H9 (cell line): ENCODE measurements at regions not wholly inside any gene's neighbourhood (a gene's known extent, or its start where the extent isn't known, plus 50 kb on each side); places are given as distances from the start of the nearest gene placed in this dataset.

Source experiments
- DNase-seq: peaks from one replicate; pipeline ENCODE4 v3.0.0-alpha.2; 2017
- H2AFZ ChIP-seq: one replicate; pipeline ENCODE4 v1.6.1; 2013; ENCODE audit warnings: mild to moderate bottlenecking, low read length, control low read depth, moderate library complexity
- H2AK5ac ChIP-seq: 2 replicates; pipeline ENCODE4 v1.6.1; 2013; ENCODE audit warnings: low read length, control low read depth, mixed read lengths; ENCODE audit not compliant: insufficient read length
- H2BK120ac ChIP-seq: one replicate; pipeline ENCODE4 v1.6.1; 2013; ENCODE audit warnings: low read depth, mild to moderate bottlenecking, low read length, control low read depth, inconsistent platforms; ENCODE audit not compliant: poor library complexity, severe bottlenecking
- H2BK12ac ChIP-seq: 2 replicates; pipeline ENCODE4 v1.6.1; 2013; ENCODE audit warnings: low read length, control low read depth, mixed read lengths, low read depth; ENCODE audit not compliant: insufficient read length
- H2BK15ac ChIP-seq: 2 replicates; pipeline ENCODE4 v1.6.1; 2013; ENCODE audit warnings: low read depth, low read length, control low read depth
- H2BK20ac ChIP-seq: one replicate; pipeline ENCODE4 v1.6.1; 2013; ENCODE audit warnings: low read depth, mild to moderate bottlenecking, low read length, control low read depth, inconsistent platforms; ENCODE audit not compliant: poor library complexity, severe bottlenecking
- H2BK5ac ChIP-seq: 2 replicates; pipeline ENCODE4 v1.6.1; 2013; ENCODE audit warnings: low read length, control low read depth, mixed read lengths; ENCODE audit not compliant: insufficient read length
- H3K14ac ChIP-seq: 2 replicates; pipeline ENCODE4 v1.6.1; 2013; ENCODE audit warnings: low read length, control low read depth; ENCODE audit not compliant: insufficient read depth
- H3K18ac ChIP-seq: 2 replicates; pipeline ENCODE4 v1.6.1; 2013; ENCODE audit warnings: low read depth, mild to moderate bottlenecking, mixed read lengths, low read length, control low read depth; ENCODE audit not compliant: insufficient read length
- H3K23ac ChIP-seq: 2 replicates; pipeline ENCODE4 v1.6.1; 2013; ENCODE audit warnings: low read length, control low read depth, mixed read lengths, low read depth; ENCODE audit not compliant: insufficient read length
- H3K23me2 ChIP-seq: 2 replicates; pipeline ENCODE4 v1.6.1; 2013; ENCODE audit warnings: low read depth, mild to moderate bottlenecking, mixed read lengths, low read length, control low read depth; ENCODE audit not compliant: insufficient read length, poor library complexity, severe bottlenecking
- H3K27ac ChIP-seq: 2 replicates; pipeline ENCODE4 v1.5.1; 2013; ENCODE audit warnings: low read length, control low read depth, mixed read lengths, low read depth; ENCODE audit not compliant: insufficient read length
- H3K27me3 ChIP-seq: 2 replicates; pipeline ENCODE4 v1.6.1; 2013; ENCODE audit warnings: low read length, control low read depth, inconsistent platforms; ENCODE audit not compliant: insufficient read depth
- H3K4ac ChIP-seq: 2 replicates; pipeline ENCODE4 v1.6.1; 2013; ENCODE audit warnings: low read depth, mild to moderate bottlenecking, control low read depth, inconsistent platforms, low read length, moderate library complexity
- H3K4me1 ChIP-seq: 2 replicates; pipeline ENCODE4 v1.6.1; 2013; ENCODE audit warnings: low read length, control low read depth, inconsistent platforms; ENCODE audit not compliant: insufficient read depth
- H3K4me2 ChIP-seq: 2 replicates; pipeline ENCODE4 v1.6.1; 2013; ENCODE audit warnings: low read length, control low read depth, mixed read lengths; ENCODE audit not compliant: insufficient read length, insufficient read depth
- H3K56ac ChIP-seq: 2 replicates; pipeline ENCODE4 v1.6.1; 2013; ENCODE audit warnings: low read depth, mild to moderate bottlenecking, mixed read lengths, low read length, control low read depth; ENCODE audit not compliant: insufficient read length
- H3K79me1 ChIP-seq: 2 replicates; pipeline ENCODE4 v1.6.1; 2013; ENCODE audit warnings: low read depth, mild to moderate bottlenecking, moderate library complexity, low read length, control low read depth, inconsistent platforms; ENCODE audit not compliant: insufficient read depth, poor library complexity, severe bottlenecking
- H3K79me2 ChIP-seq: 2 replicates; pipeline ENCODE4 v1.6.1; 2013; ENCODE audit warnings: low read length, control low read depth, inconsistent platforms; ENCODE audit not compliant: insufficient read depth
- H3K9ac ChIP-seq: 2 replicates; pipeline ENCODE4 v1.6.1; 2013; ENCODE audit warnings: low read length, control low read depth, mixed read lengths; ENCODE audit not compliant: insufficient read length; ENCODE audit errors: extremely low read depth
- H3K9me3 ChIP-seq: one replicate; pipeline ENCODE4 v1.6.1; 2013; ENCODE audit warnings: low read depth, low read length, inconsistent platforms; ENCODE audit not compliant: control insufficient read depth
- H3T11ph ChIP-seq: one replicate; pipeline ENCODE4 v1.6.1; 2013; ENCODE audit warnings: mild to moderate bottlenecking, low read length, control low read depth, inconsistent platforms
- H4K20me1 ChIP-seq: one replicate; pipeline ENCODE4 v1.6.1; 2013; ENCODE audit not compliant: control insufficient read depth, insufficient read length, insufficient read depth
- H4K5ac ChIP-seq: 2 replicates; pipeline ENCODE4 v1.6.1; 2013; ENCODE audit warnings: low read depth, mild to moderate bottlenecking, mixed read lengths, low read length, control low read depth; ENCODE audit not compliant: insufficient read length
- H4K8ac ChIP-seq: replicated peaks from 2 replicates; pipeline ENCODE4 v1.6.1; 2013; ENCODE audit warnings: low read length, control low read depth, mixed read lengths, low read depth; ENCODE audit not compliant: insufficient read length
- H4K91ac ChIP-seq: 2 replicates; pipeline ENCODE4 v1.6.1; 2013; ENCODE audit warnings: low read depth, mild to moderate bottlenecking, moderate library complexity, mixed read lengths, low read length, control low read depth; ENCODE audit not compliant: insufficient read length
- H3K27ac Mint-ChIP-seq, 3 experiments: 2 replicates in 2 of 3; 3 replicates in 1 of 3; pipeline ENCODE4 v1.8.0; 2020 to 2021; ENCODE audit warnings: mixed read lengths in 3 of 3, mild to moderate bottlenecking in 1 of 3, moderate library complexity in 1 of 3
- H3K27me3 Mint-ChIP-seq: 2 replicates; pipeline ENCODE4 v1.8.0; 2021; ENCODE audit warnings: low read depth, mild to moderate bottlenecking, moderate library complexity, mixed read lengths
- H3K36me3 Mint-ChIP-seq, 3 experiments: 2 replicates in 2 of 3; 3 replicates in 1 of 3; pipeline ENCODE4 v1.8.0; 2020 to 2021; ENCODE audit warnings: low read depth in 3 of 3, mixed read lengths in 3 of 3; ENCODE audit not compliant: insufficient read depth in 1 of 3
- H3K4me1 Mint-ChIP-seq, 2 experiments: 2 replicates each; pipeline ENCODE4 v1.8.0; 2020; ENCODE audit warnings: mixed read lengths in 2 of 2
- H3K4me3 Mint-ChIP-seq, 2 experiments: 2 replicates in 1 of 2; 3 replicates in 1 of 2; pipeline ENCODE4 v1.8.0; 2020 to 2021; ENCODE audit warnings: mild to moderate bottlenecking in 2 of 2, mixed read lengths in 2 of 2, moderate library complexity in 1 of 2
- H3K9me3 Mint-ChIP-seq, 2 experiments: 2 replicates in 1 of 2; 3 replicates in 1 of 2; pipeline ENCODE4 v1.8.0; 2020; ENCODE audit warnings: mild to moderate bottlenecking in 2 of 2, mixed read lengths in 2 of 2, moderate library complexity in 1 of 2
- CTCF ChIP-seq: fragments of 200-600 bp; sonication (generic); conservative IDR thresholded peaks from 3 replicates; pipeline ENCODE4 v1.8.0; 2021; ENCODE audit warnings: antibody characterized with exemption, mild to moderate bottlenecking
- WGBS: extraction: QIAGEN DNeasy Blood & Tissue Kit; methylation state at CpG from one replicate; pipeline ENCODE4 v1.1.7; 2013; ENCODE audit warnings: missing lambda C conversion rate, low lambda C conversion rate, mixed read lengths; ENCODE audit not compliant: insufficient read length; ENCODE audit errors: extremely low coverage; 5-methylcytosine and 5-hydroxymethylcytosine counted together

GRCh38 chr1:187844313-187844712 lies 1015.6 kb downstream of the PLA2G4A start:
- peaks cover 10% of the 10 kb centered on the region for H3K9me3 ChIP-seq
- H2BK12ac ChIP-seq = no peak overlapping the region
- H2BK5ac ChIP-seq = no peak overlapping the region
- no peaks in the 10 kb centered on the region for H3K27me3 Mint-ChIP-seq
- peaks cover 5 to 24% (median 7%) of the 10 kb centered on the region in 3 experiments; a peak in 5 of 7 replicates for H3K36me3 Mint-ChIP-seq
- no peak overlapping the region for H3T11ph ChIP-seq
- no peaks in the 10 kb centered on the region for H3K4me1 ChIP-seq
- H3K27me3 ChIP-seq = no peaks in the 10 kb centered on the region
- no peaks in the 10 kb centered on the region for H3K4me1 Mint-ChIP-seq
- H3K4ac ChIP-seq = no peak overlapping the region
- no peaks in the 10 kb centered on the region for H3K79me2 ChIP-seq
- H3K9me3 Mint-ChIP-seq = peaks cover 25 to 28% of the 10 kb centered on the region in 2 experiments
- no peak overlapping the region for H3K4me3 Mint-ChIP-seq
- H3K9ac ChIP-seq = no peak overlapping the region
- no peak overlapping the region for H4K8ac ChIP-seq
- no peaks in the 10 kb centered on the region for H4K20me1 ChIP-seq
- H3K79me1 ChIP-seq = no peaks in the 10 kb centered on the region
- no peak overlapping the region for H2AK5ac ChIP-seq
- H3K14ac ChIP-seq = no peak overlapping the region
- no peak overlapping the region for H3K18ac ChIP-seq
- no peak overlapping the region for H2BK120ac ChIP-seq
- H3K27ac ChIP-seq = no peak overlapping the region
- WGBS = no CpG with 5 or more reads among the region's 3 CpGs
- H3K23me2 ChIP-seq = no peaks in the 10 kb centered on the region
- no peak overlapping the region for H3K56ac ChIP-seq
- H4K91ac ChIP-seq = no peak overlapping the region
- H3K4me2 ChIP-seq = no peak overlapping the region
- no peak overlapping the region for H2AFZ ChIP-seq
- no peak overlapping the region for H3K23ac ChIP-seq
- no peak overlapping the region for H3K27ac Mint-ChIP-seq
- no peak overlapping the region for H2BK15ac ChIP-seq
- DNase-seq = no peak
- TF ChIP-seq CTCF = no peak
- no peak overlapping the region for H2BK20ac ChIP-seq
- no peak overlapping the region for H4K5ac ChIP-seq
